ENCODE measurements at regions not wholly inside any gene's neighbourhood (a gene's known extent, or its start where the extent isn't known, plus 50 kb on each side); places are given as distances from the start of the nearest gene placed in this dataset.

GRCh38 chr20:17797161-17797560 lies 97.4 kb downstream of the BANF2 start:
- Mint-ChIP-seq H3K4me1 (no peaks in the 10 kb centered on the region), H3K27ac (no peak overlapping the region; a peak in 1 of 7 replicates), H3K4me3 (no peak overlapping the region), H3K36me3 (ENCODE audit: insufficient read depth in 1 of 3, low read depth in 3 of 3) (peaks cover 0 to 14% (median 0%) of the 10 kb centered on the region in 3 experiments; a peak in 5 of 7 replicates), H3K9me3 (peaks cover 27 to 28% of the 10 kb centered on the region in 2 experiments), H3K27me3 (ENCODE audit: low read depth) (no peaks in the 10 kb centered on the region; the same call in none of the 2 replicates)
- H3K9me3 ChIP-seq (ENCODE audit: control insufficient read depth, low read depth, low read length): no peaks in the 10 kb centered on the region
- H2AFZ ChIP-seq (ENCODE audit: low read length): no peak overlapping the region
- no peak overlapping the region for H3K27ac ChIP-seq (ENCODE audit: insufficient read length, low read depth, low read length)
- no peak overlapping the region for H3T11ph ChIP-seq (ENCODE audit: low read length)
- no peaks in the 10 kb centered on the region for H3K79me1 ChIP-seq (ENCODE audit: insufficient read depth, low read depth, low read length, poor library complexity, severe bottlenecking)
- no CpG with 5 or more reads among the region's 3 CpGs for WGBS (ENCODE audit: extremely low coverage, insufficient read length, low lambda C conversion rate)
- no peak overlapping the region for H3K9ac ChIP-seq (ENCODE audit: extremely low read depth, insufficient read length, low read length)
- H2BK20ac ChIP-seq (ENCODE audit: low read depth, low read length, poor library complexity, severe bottlenecking): no peak overlapping the region
- no peak overlapping the region for H3K14ac ChIP-seq (ENCODE audit: insufficient read depth, low read length)
- no peak overlapping the region for H3K56ac ChIP-seq (ENCODE audit: insufficient read length, low read depth, low read length)
- H3K4me1 ChIP-seq (ENCODE audit: insufficient read depth, low read length): no peaks in the 10 kb centered on the region
- H3K18ac ChIP-seq (ENCODE audit: insufficient read length, low read depth, low read length): no peak overlapping the region
- no peak overlapping the region for H3K4ac ChIP-seq (ENCODE audit: low read depth, low read length)
- no peak overlapping the region for H2BK12ac ChIP-seq (ENCODE audit: insufficient read length, low read depth, low read length)
- no peaks in the 10 kb centered on the region for H3K79me2 ChIP-seq (ENCODE audit: insufficient read depth, low read length)
- no peak for DNase-seq
- no peak overlapping the region for H2AK5ac ChIP-seq (ENCODE audit: insufficient read length, low read length)
- no peak overlapping the region for H3K4me2 ChIP-seq (ENCODE audit: insufficient read depth, insufficient read length, low read length)
- no peak overlapping the region for H4K8ac ChIP-seq (replicated peaks; ENCODE audit: insufficient read length, low read depth, low read length)
- TF ChIP-seq, protein P1, sequence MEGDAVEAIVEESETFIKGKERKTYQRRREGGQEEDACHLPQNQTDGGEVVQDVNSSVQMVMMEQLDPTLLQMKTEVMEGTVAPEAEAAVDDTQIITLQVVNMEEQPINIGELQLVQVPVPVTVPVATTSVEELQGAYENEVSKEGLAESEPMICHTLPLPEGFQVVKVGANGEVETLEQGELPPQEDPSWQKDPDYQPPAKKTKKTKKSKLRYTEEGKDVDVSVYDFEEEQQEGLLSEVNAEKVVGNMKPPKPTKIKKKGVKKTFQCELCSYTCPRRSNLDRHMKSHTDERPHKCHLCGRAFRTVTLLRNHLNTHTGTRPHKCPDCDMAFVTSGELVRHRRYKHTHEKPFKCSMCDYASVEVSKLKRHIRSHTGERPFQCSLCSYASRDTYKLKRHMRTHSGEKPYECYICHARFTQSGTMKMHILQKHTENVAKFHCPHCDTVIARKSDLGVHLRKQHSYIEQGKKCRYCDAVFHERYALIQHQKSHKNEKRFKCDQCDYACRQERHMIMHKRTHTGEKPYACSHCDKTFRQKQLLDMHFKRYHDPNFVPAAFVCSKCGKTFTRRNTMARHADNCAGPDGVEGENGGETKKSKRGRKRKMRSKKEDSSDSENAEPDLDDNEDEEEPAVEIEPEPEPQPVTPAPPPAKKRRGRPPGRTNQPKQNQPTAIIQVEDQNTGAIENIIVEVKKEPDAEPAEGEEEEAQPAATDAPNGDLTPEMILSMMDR (conservative IDR thresholded peaks at IDR 0.05): no peak
- H2BK120ac ChIP-seq (ENCODE audit: low read depth, low read length, poor library complexity, severe bottlenecking): no peak overlapping the region
- H3K23me2 ChIP-seq (ENCODE audit: insufficient read length, low read depth, low read length, poor library complexity, severe bottlenecking): no peaks in the 10 kb centered on the region
- H4K5ac ChIP-seq (ENCODE audit: insufficient read length, low read depth, low read length): no peak overlapping the region
- H3K27me3 ChIP-seq (ENCODE audit: insufficient read depth, low read length): no peaks in the 10 kb centered on the region
- H3K23ac ChIP-seq (ENCODE audit: insufficient read length, low read depth, low read length): no peak overlapping the region
- no peak overlapping the region for H2BK5ac ChIP-seq (ENCODE audit: insufficient read length, low read length)
- H4K20me1 ChIP-seq (ENCODE audit: control insufficient read depth, insufficient read depth, insufficient read length): no peaks in the 10 kb centered on the region
- H2BK15ac ChIP-seq (ENCODE audit: low read depth, low read length): no peak overlapping the region
- H4K91ac ChIP-seq (ENCODE audit: insufficient read length, low read depth, low read length): no peak overlapping the region

Data from H9 (cell line).